ENCODE measurements at regions not wholly inside any gene's neighbourhood (a gene's known extent, or its start where the extent isn't known, plus 50 kb on each side); places are given as distances from the start of the nearest gene placed in this dataset.
"Not testable (repeated sequence)": the region's sequence is repeated elsewhere in the genome, so short reads cannot be mapped to it uniquely, and the experiment has no call there.

- no peak overlapping the region for H3K4me3 Mint-ChIP-seq (ENCODE audit: unreplicated experiment)
- no peaks in the 10 kb centered on the region for H3K9me3 Mint-ChIP-seq (ENCODE audit: unreplicated experiment)
- H3K36me3 Mint-ChIP-seq (ENCODE audit: low read depth, unreplicated experiment), result no peaks in the 10 kb centered on the region
- H3K27ac Mint-ChIP-seq (ENCODE audit: unreplicated experiment), result no peak overlapping the region
- no peak for TF ChIP-seq CTCF (IDR thresholded peaks at IDR 0.05; ENCODE audit: unreplicated experiment)
- no peaks in the 10 kb centered on the region for H3K4me1 Mint-ChIP-seq (ENCODE audit: unreplicated experiment)
- DNase-seq (ENCODE audit: low spot score), result no peak
- peaks cover 3% of the 10 kb centered on the region for H3K27me3 Mint-ChIP-seq (ENCODE audit: unreplicated experiment)
Measured at GRCh38 chr2:12923907-12924610, 207.3 kb downstream of the TRIB2 start.

- DNase-seq (ENCODE audit: low spot score); H3K4me3 Mint-ChIP-seq (ENCODE audit: unreplicated experiment); H3K27me3 Mint-ChIP-seq (ENCODE audit: unreplicated experiment); H3K9me3 Mint-ChIP-seq (ENCODE audit: unreplicated experiment); H3K4me1 Mint-ChIP-seq (ENCODE audit: unreplicated experiment); H3K36me3 Mint-ChIP-seq (ENCODE audit: low read depth, unreplicated experiment); H3K27ac Mint-ChIP-seq (ENCODE audit: unreplicated experiment): not testable (repeated sequence)
Measured at GRCh38 chr2:12926641-12927040, 209.9 kb downstream of the TRIB2 start.

GRCh38 chr2:12928197-12928774 lies 211.6 kb downstream of the TRIB2 start:
- H3K9me3 Mint-ChIP-seq (ENCODE audit: unreplicated experiment), result no peaks in the 10 kb centered on the region
- TF ChIP-seq CTCF (IDR thresholded peaks at IDR 0.05; ENCODE audit: unreplicated experiment), result no peak
- H3K4me3 Mint-ChIP-seq (ENCODE audit: unreplicated experiment), result no peak overlapping the region
- no peak overlapping the region for H3K27ac Mint-ChIP-seq (ENCODE audit: unreplicated experiment)
- no peaks in the 10 kb centered on the region for H3K36me3 Mint-ChIP-seq (ENCODE audit: low read depth, unreplicated experiment)
- H3K4me1 Mint-ChIP-seq (ENCODE audit: unreplicated experiment), result no peaks in the 10 kb centered on the region
- H3K27me3 Mint-ChIP-seq (ENCODE audit: unreplicated experiment), result peaks cover 3% of the 10 kb centered on the region
- DNase-seq (ENCODE audit: low spot score), result no peak

- TF ChIP-seq CTCF (IDR thresholded peaks at IDR 0.05; ENCODE audit: unreplicated experiment), result no peak
- Mint-ChIP-seq H3K36me3 (ENCODE audit: low read depth, unreplicated experiment) (no peaks in the 10 kb centered on the region), H3K4me1 (ENCODE audit: unreplicated experiment) (no peaks in the 10 kb centered on the region), H3K27me3 (ENCODE audit: unreplicated experiment) (peaks cover 3% of the 10 kb centered on the region), H3K9me3 (ENCODE audit: unreplicated experiment) (no peaks in the 10 kb centered on the region), H3K27ac (ENCODE audit: unreplicated experiment) (no peak overlapping the region), H3K4me3 (ENCODE audit: unreplicated experiment) (no peak overlapping the region)
- DNase-seq (ENCODE audit: low spot score), result no peak
Measured at GRCh38 chr2:12928775-12929401, 212.2 kb downstream of the TRIB2 start.

GRCh38 chr2:12929758-12930157 lies 213.0 kb downstream of the TRIB2 start:
- Mint-ChIP-seq H3K36me3 (ENCODE audit: low read depth, unreplicated experiment) (no peaks in the 10 kb centered on the region), H3K4me3 (ENCODE audit: unreplicated experiment) (no peak overlapping the region), H3K4me1 (ENCODE audit: unreplicated experiment) (no peaks in the 10 kb centered on the region), H3K9me3 (ENCODE audit: unreplicated experiment) (no peaks in the 10 kb centered on the region), H3K27me3 (ENCODE audit: unreplicated experiment) (peaks cover 5% of the 10 kb centered on the region), H3K27ac (ENCODE audit: unreplicated experiment) (no peak overlapping the region)
- no peak for DNase-seq (ENCODE audit: low spot score)
- no peak for TF ChIP-seq CTCF (IDR thresholded peaks at IDR 0.05; ENCODE audit: unreplicated experiment)
